ENCODE measurements at regions not wholly inside any gene's neighbourhood (a gene's known extent, or its start where the extent isn't known, plus 50 kb on each side); places are given as distances from the start of the nearest gene placed in this dataset.

GRCh38 chr4:110751986-110752385 is 129.1 kb upstream of the PITX2 start:
- BruUV-seq (replicated peaks), result no TSS peak
- no peaks in the 10 kb centered on the region for H3K36me3 ChIP-seq (ENCODE audit: control insufficient read depth, insufficient read depth, low read length)
- in situ Hi-C loops (cut with HindIII; ENCODE audit: low pct_unique_long_range_greater_than_20kb, low sequenced_read_pairs), result no loop called here
- TF ChIP-seq REST (IDR thresholded peaks at IDR 0.05; ENCODE audit: insufficient read depth in 1 of 2, low read depth in 2 of 2, low read length in 1 of 2) (no peak), SIN3A (IDR thresholded peaks at IDR 0.05; ENCODE audit: borderline replicate concordance, insufficient read depth, low read depth, low read length) (no peak), POLR2AphosphoS5 (IDR thresholded peaks at IDR 0.05; ENCODE audit: low read depth, low read length) (no peak), CTCF (IDR thresholded peaks at IDR 0.05) (no peak), TCF7L2 (IDR thresholded peaks at IDR 0.05; ENCODE audit: low read depth, low read length) (no peak)
- no peaks in the 10 kb centered on the region for H3K4me1 ChIP-seq (ENCODE audit: control insufficient read depth, insufficient read depth, low read length)
- no peaks in the 10 kb centered on the region for H3K27me3 ChIP-seq (ENCODE audit: control insufficient read depth, insufficient read depth, low read length)
- ATAC-seq (no peak), DNase-seq (ENCODE audit: low read depth, low spot score) (no peak)
- intact Hi-C loops (cut with micrococcal nuclease; ENCODE audit: unreplicated experiment), result no loop called here
- POLR2A ChIA-PET, result no interaction called here
- CTCF ChIA-PET, result no interaction called here
- no peaks in the 10 kb centered on the region for H3K9me3 ChIP-seq (ENCODE audit: control insufficient read depth, insufficient read depth, low read depth, low read length)
- no peak overlapping the region for H3K27ac ChIP-seq (ENCODE audit: low read length)
- H3K4me3 ChIP-seq (ENCODE audit: low read depth in 2 of 2, low read length in 2 of 2), result no peak overlapping the region

GRCh38 chr4:110753466-110753865 is 130.6 kb upstream of the PITX2 start:
- no peak overlapping the region for H3K27ac ChIP-seq (ENCODE audit: low read length)
- ATAC-seq (no peak), DNase-seq (ENCODE audit: low read depth, low spot score) (no peak)
- TF ChIP-seq POLR2AphosphoS5 (IDR thresholded peaks at IDR 0.05; ENCODE audit: low read depth, low read length), result no peak
- no peak for TF ChIP-seq TCF7L2 (IDR thresholded peaks at IDR 0.05; ENCODE audit: low read depth, low read length)
- TF ChIP-seq SIN3A (IDR thresholded peaks at IDR 0.05; ENCODE audit: borderline replicate concordance, insufficient read depth, low read depth, low read length), result no peak
- TF ChIP-seq REST (IDR thresholded peaks at IDR 0.05; ENCODE audit: insufficient read depth in 1 of 2, low read depth in 2 of 2, low read length in 1 of 2), result no peak
- no peak for TF ChIP-seq CTCF (IDR thresholded peaks at IDR 0.05)
- no peak overlapping the region for H3K4me3 ChIP-seq (ENCODE audit: low read depth in 2 of 2, low read length in 2 of 2)
- ChIA-PET CTCF (no interaction called here), POLR2A (no interaction called here)
- intact Hi-C loops (cut with micrococcal nuclease; ENCODE audit: unreplicated experiment), result no loop called here
- in situ Hi-C loops (cut with HindIII; ENCODE audit: low pct_unique_long_range_greater_than_20kb, low sequenced_read_pairs), result no loop called here
- no peaks in the 10 kb centered on the region for H3K4me1 ChIP-seq (ENCODE audit: control insufficient read depth, insufficient read depth, low read length)
- H3K36me3 ChIP-seq (ENCODE audit: control insufficient read depth, insufficient read depth, low read length), result no peaks in the 10 kb centered on the region
- H3K27me3 ChIP-seq (ENCODE audit: control insufficient read depth, insufficient read depth, low read length), result no peaks in the 10 kb centered on the region
- no TSS peak for BruUV-seq (replicated peaks)
- no peaks in the 10 kb centered on the region for H3K9me3 ChIP-seq (ENCODE audit: control insufficient read depth, insufficient read depth, low read depth, low read length)
